Heart left ventricle (tissue), 16 donors: ENCODE measurements at regions not wholly inside any gene's neighbourhood (a gene's known extent, or its start where the extent isn't known, plus 50 kb on each side); places are given as distances from the start of the nearest gene placed in this dataset.
"Not testable (repeated sequence)": the region's sequence is repeated elsewhere in the genome, so short reads cannot be mapped to it uniquely, and the experiment has no call there.

Experiments
- ATAC-seq, 4 donors: fragments of 200-7000 bp; cut with Tn5 transposase; one replicate each; pipeline ENCODE4 v1.9.1; 2020 to 2022; ENCODE audit warnings: moderate library complexity in 4 of 4, mild to moderate bottlenecking in 3 of 4, moderate number of reproducible peaks in 1 of 4
- DNase-seq, 5 donors: peaks; one replicate each; pipeline ENCODE4 v3.0.0-alpha.2; 2020
- H3K27ac ChIP-seq, 12 donors: fragments of 200-600 bp; sonication (generic) in 4 of 12; one replicate each; pipeline versions ENCODE4 v1.5.0 to v1.8.0; 2016 to 2022; ENCODE audit warnings: mild to moderate bottlenecking in 2 of 12
- H3K27me3 ChIP-seq, 9 donors: fragments of 200-600 bp; sonication (generic) in 2 of 9; one replicate each; pipeline versions ENCODE4 v1.5.1 to v1.8.0; 2016 to 2022; ENCODE audit warnings: mild to moderate bottlenecking in 3 of 9
- H3K36me3 ChIP-seq, 9 donors: fragments of 200-600 bp; sonication (generic) in 2 of 9; one replicate each; pipeline versions ENCODE4 v1.5.0 to v1.8.0; 2018 to 2022; ENCODE audit warnings: mild to moderate bottlenecking in 2 of 9
- H3K4me1 ChIP-seq, 12 donors: fragments of 200-600 bp; sonication (generic) in 4 of 12; one replicate each; pipeline versions ENCODE4 v1.5.0 to v1.8.0; 2016 to 2022; ENCODE audit warnings: mild to moderate bottlenecking in 3 of 12
- H3K4me3 ChIP-seq, 12 donors: fragments of 200-600 bp; sonication (generic) in 4 of 12; one replicate each; pipeline versions ENCODE4 v1.5.0 to v1.8.0; 2017 to 2022; ENCODE audit warnings: mild to moderate bottlenecking in 9 of 12, moderate library complexity in 4 of 12
- H3K9me3 ChIP-seq, 12 donors: fragments of 200-600 bp; sonication (generic) in 4 of 12; one replicate each; pipeline versions ENCODE4 v1.5.0 to v1.8.0; 2016 to 2022; ENCODE audit warnings: mild to moderate bottlenecking in 1 of 12
- POLR2A ChIP-seq, 2 donors: fragments of 450-650 bp; IDR thresholded peaks; one replicate each; pipeline ENCODE4 v1.6.1; 2017; ENCODE audit warnings: antibody characterized with exemption in 2 of 2, mild to moderate bottlenecking in 2 of 2, moderate library complexity in 2 of 2
- WGBS, 4 donors: extraction: QIAGEN DNeasy Blood & Tissue Kit in 2 of 4; methylation state at CpG; one replicate each; pipeline versions ENCODE4 v1.1.5 to v1.1.7; 2013 to 2018; 5-methylcytosine and 5-hydroxymethylcytosine counted together
- intact Hi-C, 10 donors: fragments of 100-400 bp; cut with DNase I; formaldehyde crosslinking; loops; one replicate each; pipeline versions ENCODE4 v1.11.1 to v1.14.2; 2022
- TF ChIP-seq, protein P1 (sequence below), 12 donors: fragments of 200-600 bp; sonication (generic) in 4 of 12; IDR thresholded peaks; one replicate each; pipeline versions ENCODE4 v1.5.0 to v1.8.0; 2018 to 2022; ENCODE audit warnings: antibody characterized with exemption in 12 of 12, mild to moderate bottlenecking in 5 of 12
- donor health status: ischemic (EF 13 %, LVEDD 7.1; RV severe dilation, severe dysfunction).
- donor health status: healthy with polysubstance abuse.
- donor health status: DM: no; HTN: yes; CAD: no.
- donor health status: DM: no; HTN: no; CAD: no.
- donor health status: ischemic (EF 25% LVEDD 6.9; RV normal size, moderate dysfunction).
- donor health status: ischemic (EF 25% LVEDD 5.7; RV mildly dilated, moderate dysfunction).
- donor health status: healthy.
- donor health status: DM: yes; HTN: yes; CAD: no.
- donor health status: ischemic (EF 35%, LVEDD 5.7; RV mildly dilated, moderate dysfunction).
- donor health status: nonischemic (EF 11% LVEDD 7.7; RV severe dilation, severe dysfunction).
- donor health status: DM: yes; HTN: yes; CAD: no.
- donor health status: PGD.
- donor health status: ischemic (EF 29% LVEDD 5.4; RV normal size, mild dysfunction).
- donor health status: nonischemic (EF 23%, LVEDD 6.1; RV moderate dilation, normal function).

DNA sequence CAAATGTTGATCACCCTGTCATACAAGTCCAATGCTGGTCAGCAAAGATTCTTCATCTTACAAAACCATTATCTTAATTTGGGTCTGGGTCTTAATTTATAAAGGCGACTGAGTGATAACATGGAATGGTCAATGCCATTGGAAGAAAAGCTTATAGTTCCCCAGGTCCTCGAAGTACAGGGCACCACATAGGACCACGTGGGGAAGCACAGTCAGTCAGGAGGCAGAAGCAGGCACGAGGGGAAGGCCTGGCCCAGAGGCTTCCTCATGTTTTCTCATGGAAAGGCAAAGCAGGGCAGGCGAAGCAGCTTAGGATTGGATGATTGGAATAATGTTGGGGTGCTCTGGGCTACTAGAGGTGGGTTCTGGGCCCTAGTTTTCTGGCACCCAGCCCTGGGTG is 175.7 kb downstream of the FASLG start:
- intact Hi-C loops = no loop called here
- no peak overlapping the region for H3K4me3 ChIP-seq
- TF ChIP-seq POLR2A (IDR thresholded peaks at IDR 0.05) = no peak
- TF ChIP-seq, protein P1, sequence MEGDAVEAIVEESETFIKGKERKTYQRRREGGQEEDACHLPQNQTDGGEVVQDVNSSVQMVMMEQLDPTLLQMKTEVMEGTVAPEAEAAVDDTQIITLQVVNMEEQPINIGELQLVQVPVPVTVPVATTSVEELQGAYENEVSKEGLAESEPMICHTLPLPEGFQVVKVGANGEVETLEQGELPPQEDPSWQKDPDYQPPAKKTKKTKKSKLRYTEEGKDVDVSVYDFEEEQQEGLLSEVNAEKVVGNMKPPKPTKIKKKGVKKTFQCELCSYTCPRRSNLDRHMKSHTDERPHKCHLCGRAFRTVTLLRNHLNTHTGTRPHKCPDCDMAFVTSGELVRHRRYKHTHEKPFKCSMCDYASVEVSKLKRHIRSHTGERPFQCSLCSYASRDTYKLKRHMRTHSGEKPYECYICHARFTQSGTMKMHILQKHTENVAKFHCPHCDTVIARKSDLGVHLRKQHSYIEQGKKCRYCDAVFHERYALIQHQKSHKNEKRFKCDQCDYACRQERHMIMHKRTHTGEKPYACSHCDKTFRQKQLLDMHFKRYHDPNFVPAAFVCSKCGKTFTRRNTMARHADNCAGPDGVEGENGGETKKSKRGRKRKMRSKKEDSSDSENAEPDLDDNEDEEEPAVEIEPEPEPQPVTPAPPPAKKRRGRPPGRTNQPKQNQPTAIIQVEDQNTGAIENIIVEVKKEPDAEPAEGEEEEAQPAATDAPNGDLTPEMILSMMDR (IDR thresholded peaks at IDR 0.05) = no peak
- no peaks in the 10 kb centered on the region for H3K27me3 ChIP-seq
- H3K4me1 ChIP-seq = peaks cover 0 to 4% (median 0%) of the 10 kb centered on the region in 12 donors
- DNase-seq = no peak
- no peaks in the 10 kb centered on the region for H3K9me3 ChIP-seq
- no peaks in the 10 kb centered on the region for H3K36me3 ChIP-seq
- 73 to 83% (median 82%) methylated on average over 5 of the region's 5 CpGs for WGBS, 4 donors
- ATAC-seq = no peak
- H3K27ac ChIP-seq = no peak overlapping the region

DNA sequence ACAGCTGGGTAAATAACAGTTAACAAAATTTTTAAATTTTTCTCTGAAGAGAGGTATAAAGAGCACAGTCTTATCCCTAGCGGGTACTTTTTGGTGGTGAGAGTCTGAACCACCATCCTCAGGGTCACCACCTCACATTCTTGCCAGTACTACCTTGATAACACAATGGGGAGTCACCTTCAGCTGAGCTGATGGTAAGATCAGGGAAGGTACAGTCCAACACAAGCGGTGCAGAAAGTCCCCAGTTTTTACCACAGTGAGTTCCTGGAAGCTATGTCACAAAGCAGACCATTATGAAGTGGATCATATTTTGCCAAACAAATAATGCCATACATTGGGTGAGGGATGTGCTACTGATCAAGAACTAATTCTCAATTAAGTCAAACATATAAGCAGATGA is 176.9 kb downstream of the FASLG start:
- TF ChIP-seq, protein P1 (IDR thresholded peaks at IDR 0.05) = no peak
- TF ChIP-seq POLR2A (IDR thresholded peaks at IDR 0.05) = no peak
- WGBS, 4 donors = 89 to 92% (median 91%) methylated on average over 2 of the region's 2 CpGs
- DNase-seq = no peak
- no peaks in the 10 kb centered on the region for H3K36me3 ChIP-seq
- H3K27ac ChIP-seq = no peak overlapping the region
- peaks cover 0 to 4% (median 0%) of the 10 kb centered on the region in 12 donors for H3K4me1 ChIP-seq
- ATAC-seq = no peak
- H3K4me3 ChIP-seq = no peak overlapping the region
- no peaks in the 10 kb centered on the region for H3K27me3 ChIP-seq
- intact Hi-C loops = no loop called here
- H3K9me3 ChIP-seq = no peaks in the 10 kb centered on the region

DNA sequence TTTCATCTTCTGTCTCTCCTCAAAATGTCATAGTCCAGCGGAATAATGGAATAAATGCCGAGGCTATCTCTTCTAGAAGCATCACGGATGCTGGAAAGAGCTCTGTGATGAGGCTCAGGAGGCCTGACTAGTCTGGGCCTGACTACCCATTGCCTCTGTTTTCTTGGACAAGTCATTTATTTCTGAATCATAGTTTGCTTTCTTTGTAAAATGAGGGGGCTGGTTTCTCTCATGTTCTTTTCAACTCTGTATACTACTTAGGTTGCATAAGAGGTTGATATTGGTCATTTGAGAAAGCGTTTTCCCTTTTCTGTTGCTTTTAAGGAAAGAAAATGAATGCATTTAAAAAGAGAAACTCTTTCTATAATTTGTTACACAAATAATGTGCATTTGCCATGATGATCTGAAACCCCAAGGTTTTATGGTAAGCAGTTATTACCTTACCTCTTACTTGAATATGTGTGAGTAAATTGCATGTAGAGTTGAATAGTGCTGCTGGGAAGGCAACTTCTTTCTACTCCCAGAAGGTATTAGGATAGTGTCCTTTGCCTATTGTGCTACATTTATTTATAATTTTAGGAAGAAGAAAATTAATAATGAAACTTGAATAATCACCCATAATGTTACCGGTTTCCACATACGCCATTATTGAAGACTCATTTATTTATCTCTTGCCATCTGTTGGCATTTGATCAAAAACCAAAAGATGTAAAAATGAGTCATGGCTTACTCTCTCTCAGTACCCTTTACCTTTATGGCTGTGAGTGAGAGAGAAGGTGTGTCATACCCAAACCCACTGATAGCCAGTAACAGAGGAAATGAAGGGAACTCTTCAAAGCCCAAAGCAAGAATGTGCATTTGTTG is 179.1 kb downstream of the FASLG start:
- Histone ChIP-seq H3K4me1 (peaks cover 0 to 4% (median 0%) of the 10 kb centered on the region in 12 donors), H3K9me3 (no peaks in the 10 kb centered on the region), H3K36me3 (no peaks in the 10 kb centered on the region), H3K27ac (no peak overlapping the region), H3K4me3 (no peak overlapping the region), H3K27me3 (no peaks in the 10 kb centered on the region)
- intact Hi-C loops = no loop called here
- 74 to 92% (median 83%) methylated on average over 6 of the region's 6 CpGs for WGBS, 4 donors
- no peak for TF ChIP-seq POLR2A (IDR thresholded peaks at IDR 0.05)
- TF ChIP-seq, protein P1 (IDR thresholded peaks at IDR 0.05) = no peak
- DNase-seq (no peak), ATAC-seq (no peak)

DNA sequence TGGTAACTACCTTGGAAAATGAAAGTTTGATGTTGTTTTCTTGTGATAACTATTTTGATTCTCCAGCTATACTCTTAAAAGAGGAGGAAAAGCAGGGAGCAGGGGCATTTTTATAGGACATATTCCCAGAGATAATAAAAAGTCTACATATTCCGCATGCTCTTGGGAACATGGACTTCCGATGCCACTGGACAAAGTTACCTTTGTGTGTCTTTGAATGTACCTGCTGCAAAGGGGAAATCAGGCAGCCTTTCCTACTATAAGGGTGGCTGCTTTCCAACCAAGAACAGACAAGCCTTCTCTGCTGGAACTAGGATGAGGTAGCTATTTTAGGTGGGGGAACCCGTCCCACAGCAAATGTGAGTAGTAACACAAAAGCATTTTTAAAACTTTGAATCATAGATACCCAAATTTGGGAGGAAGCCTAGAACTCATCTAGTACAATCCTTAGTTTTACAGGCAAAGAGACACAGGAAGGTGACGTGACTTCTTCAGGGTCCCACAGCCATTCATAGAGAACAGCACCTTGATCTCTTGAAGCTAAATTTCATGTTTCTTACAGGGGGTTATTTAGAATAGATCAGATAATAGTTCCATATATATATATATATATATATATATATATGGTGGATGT is 179.9 kb downstream of the FASLG start:
- intact Hi-C loops = no loop called here
- Histone ChIP-seq H3K27ac (no peak overlapping the region), H3K4me1 (peaks cover 0 to 5% (median 0%) of the 10 kb centered on the region in 12 donors), H3K27me3 (no peaks in the 10 kb centered on the region), H3K4me3 (no peak overlapping the region), H3K9me3 (no peaks in the 10 kb centered on the region), H3K36me3 (no peaks in the 10 kb centered on the region)
- no peak for ATAC-seq
- no peak for DNase-seq
- TF ChIP-seq POLR2A (IDR thresholded peaks at IDR 0.05) = no peak
- TF ChIP-seq, protein P1 (IDR thresholded peaks at IDR 0.05) = no peak
- WGBS, 4 donors = 91 to 97% (median 93%) methylated on average over 4 of the region's 4 CpGs

DNA sequence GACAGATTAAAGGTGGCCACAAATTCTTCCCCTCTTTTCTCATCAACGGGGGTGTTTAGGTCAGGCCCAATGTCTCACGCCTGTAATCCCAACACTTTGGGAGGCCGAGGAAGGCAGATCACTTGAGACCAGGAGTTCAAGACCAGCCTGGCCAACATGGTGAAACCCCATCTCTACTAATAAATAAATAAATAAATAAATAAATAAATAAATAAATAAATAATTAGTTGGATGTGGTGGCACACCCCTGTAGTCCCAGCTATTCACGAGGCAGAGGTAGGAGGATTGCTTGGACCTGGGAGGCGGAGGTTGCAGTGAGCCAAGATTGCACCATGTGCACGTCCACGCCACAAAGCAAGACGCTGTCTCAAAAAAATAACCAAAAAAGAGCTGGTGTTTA is 180.7 kb downstream of the FASLG start:
- H3K9me3 ChIP-seq, H3K4me3 ChIP-seq, ATAC-seq, H3K27ac ChIP-seq, DNase-seq, H3K36me3 ChIP-seq, intact Hi-C loops, H3K27me3 ChIP-seq: not testable (repeated sequence)
- H3K4me1 ChIP-seq = peaks cover 0 to 12% (median 0%) of the 10 kb centered on the region in 12 donors
- 94 to 96% (median 95%) methylated on average over 8 of the region's 8 CpGs for WGBS, 4 donors
